ENCODE measurements at regions not wholly inside any gene's neighbourhood (a gene's known extent, or its start where the extent isn't known, plus 50 kb on each side); places are given as distances from the start of the nearest gene placed in this dataset.

DNA sequence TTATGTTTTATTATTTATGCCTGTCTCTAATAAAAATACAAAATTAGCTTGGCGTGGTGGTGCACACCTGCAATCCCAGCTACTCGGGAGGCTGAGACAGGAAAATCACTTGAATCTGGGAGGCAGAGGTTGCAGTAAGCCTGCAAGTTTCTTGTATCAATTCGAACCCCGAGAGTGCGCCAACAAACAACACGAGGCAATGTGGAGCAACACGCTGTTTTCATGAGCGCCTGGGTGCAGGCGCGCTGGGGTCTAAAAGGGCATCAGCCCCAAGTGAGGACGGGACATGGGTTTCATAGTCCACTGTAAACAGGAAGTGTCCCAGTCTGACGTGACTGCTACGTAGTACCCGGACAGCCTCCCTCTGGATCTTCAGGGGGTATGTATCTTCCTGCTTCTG lies 1634.6 kb upstream of the AGA start:
- DNase-seq (ENCODE audit: low spot score) = no peak
- intact Hi-C loops (cut with DNase I) = no loop called here

DNA sequence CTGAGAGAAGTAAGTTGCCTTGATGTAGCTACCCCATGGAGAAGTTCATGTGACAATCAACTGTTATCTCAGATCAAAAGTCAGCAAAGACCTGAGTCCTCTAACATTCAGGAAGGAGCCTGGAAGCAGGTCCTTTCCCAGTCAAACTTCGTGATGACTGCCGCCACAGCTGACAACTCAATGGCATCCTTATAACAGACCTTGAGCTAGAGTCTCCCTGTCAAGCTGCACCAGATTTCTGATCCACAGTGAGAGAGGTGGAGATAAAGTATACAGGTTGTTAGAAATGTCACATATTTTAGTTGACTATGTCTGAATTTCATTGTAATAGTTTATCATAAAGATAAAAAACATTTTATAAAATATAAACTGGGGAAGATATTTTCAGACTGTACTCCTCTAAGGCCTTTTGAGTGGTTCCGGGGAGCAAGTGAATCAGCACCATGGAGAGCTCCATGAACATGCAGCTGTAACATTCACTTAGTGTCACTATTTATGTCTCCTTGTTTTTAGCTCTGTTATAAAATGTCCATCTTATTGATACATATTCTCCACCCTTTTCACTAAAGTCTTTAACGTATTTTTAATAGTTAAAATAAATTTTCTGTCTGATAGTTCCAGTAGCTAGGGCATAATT lies 1653.5 kb upstream of the AGA start:
- intact Hi-C loops (cut with DNase I) = no loop called here

DNA sequence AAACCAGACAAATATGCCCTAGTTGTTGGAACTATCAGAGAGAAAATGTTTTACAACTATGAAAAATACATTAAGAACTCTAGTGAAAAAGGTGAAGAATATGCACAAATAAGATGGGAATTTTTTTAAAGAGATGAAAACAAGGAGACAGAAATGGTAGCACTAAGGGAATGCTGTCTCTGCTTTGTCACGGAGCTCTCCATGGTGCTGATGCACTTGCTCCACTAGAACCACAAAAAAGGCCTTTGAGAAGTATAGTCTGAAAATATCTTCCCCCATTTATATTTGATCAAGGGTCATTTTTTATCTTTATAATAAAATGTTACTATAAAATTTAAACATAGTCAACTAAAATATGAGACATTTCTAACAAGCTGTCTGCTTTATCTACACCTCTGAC lies 1655.5 kb upstream of the AGA start:
- intact Hi-C loops (cut with DNase I) = no loop called here
- DNase-seq (ENCODE audit: low spot score) = no peak

More for the DNA sequence above, 1653.5 kb upstream of the AGA start:
- DNase-seq (ENCODE audit: low spot score) = no peak

DNA sequence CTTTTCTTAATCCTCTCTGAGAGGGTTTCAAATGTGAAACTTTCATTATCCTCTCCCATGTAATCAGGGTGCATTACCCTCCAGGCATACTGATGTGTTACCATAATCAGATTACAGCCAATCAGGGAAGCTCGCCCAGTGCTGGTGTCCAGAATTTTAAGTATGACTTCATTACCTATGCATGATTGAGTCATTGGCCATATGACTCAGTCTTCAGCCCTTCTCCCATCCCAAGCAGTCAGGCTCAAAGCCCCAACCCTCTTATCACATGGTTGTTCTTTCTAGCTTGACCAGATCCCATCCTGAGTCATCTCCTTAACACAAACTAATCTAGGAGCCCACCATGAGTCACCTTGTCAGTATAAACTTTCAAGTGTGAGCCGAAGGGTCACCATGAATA lies 1668.1 kb upstream of the AGA start:
- no peak for DNase-seq (ENCODE audit: low spot score)
- intact Hi-C loops (cut with DNase I) = no loop called here

DNA sequence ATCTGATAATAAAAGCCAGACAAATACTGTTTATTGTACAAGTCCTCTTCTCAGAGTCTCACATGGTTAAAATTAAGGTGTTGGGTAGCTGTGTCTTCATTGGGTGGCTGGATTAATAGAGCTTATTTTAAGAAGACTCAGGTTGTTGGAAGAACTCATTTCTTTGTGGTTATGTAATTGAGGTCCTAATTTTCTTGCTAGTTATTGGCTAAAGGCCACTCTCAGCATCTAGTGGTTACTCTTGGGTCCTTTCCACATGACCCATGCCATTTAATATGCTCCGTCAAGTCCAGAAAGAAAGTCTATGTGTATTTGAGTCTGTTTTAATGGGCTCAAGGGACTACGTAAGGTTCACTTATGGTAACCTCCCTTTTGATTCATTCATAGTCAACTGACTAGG lies 1668.6 kb upstream of the AGA start:
- intact Hi-C loops (cut with DNase I) = no loop called here
- no peak for DNase-seq (ENCODE audit: low spot score)

DNA sequence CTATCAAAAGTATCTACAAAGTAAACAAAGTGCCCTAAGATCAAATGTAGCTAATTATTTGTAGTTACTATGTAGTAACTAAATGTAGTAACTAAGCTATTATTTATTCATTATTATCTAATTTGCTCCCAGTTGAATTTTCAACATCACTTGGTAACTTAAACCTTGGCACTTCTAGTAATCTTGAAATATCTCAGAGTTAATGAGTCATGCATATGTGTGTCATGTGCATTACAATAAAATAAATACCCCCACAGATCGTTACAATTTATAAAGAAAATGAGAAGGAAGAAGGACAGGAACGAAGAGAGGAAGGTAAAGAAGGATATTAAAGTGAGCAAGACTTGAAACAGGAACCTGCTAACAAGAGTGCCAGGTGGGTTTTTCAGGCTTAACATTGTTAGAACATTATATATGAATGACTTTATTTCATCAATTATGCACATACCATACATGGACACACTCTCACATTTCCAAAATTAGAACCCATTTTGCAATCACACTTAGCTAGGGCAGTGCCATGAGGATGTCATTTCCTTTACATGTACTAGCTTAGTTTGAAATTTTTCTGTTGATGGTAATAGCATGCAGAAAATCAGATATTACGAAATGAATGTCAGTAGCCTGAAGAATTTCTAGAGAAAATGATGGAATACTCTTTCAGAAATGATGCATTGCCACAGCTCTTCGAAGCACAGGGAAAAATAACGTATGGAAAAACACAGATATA lies 1670.4 kb upstream of the AGA start:
- no peak for DNase-seq (ENCODE audit: low spot score)
- intact Hi-C loops (cut with DNase I) = no loop called here

DNA sequence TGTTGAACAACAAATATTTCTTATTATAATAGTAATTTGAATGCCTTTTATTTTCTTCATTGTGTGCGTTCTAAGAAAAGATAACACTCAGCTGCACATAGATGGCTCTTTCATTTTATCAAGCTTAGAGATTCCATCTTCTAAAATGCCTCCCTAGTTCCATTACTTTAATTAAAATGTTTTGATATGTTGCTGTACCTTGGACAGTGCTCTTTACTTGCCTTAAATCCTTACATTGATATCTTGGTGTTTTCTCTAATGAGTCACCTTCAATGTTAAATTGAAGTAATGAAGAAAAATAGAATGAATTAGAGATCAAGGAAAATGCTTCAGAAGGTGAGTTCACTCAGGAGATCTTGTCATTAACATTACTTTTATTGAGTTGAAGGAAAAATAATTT lies 1672.4 kb upstream of the AGA start:
- intact Hi-C loops (cut with DNase I) = no loop called here
- DNase-seq (ENCODE audit: low spot score) = no peak

DNA sequence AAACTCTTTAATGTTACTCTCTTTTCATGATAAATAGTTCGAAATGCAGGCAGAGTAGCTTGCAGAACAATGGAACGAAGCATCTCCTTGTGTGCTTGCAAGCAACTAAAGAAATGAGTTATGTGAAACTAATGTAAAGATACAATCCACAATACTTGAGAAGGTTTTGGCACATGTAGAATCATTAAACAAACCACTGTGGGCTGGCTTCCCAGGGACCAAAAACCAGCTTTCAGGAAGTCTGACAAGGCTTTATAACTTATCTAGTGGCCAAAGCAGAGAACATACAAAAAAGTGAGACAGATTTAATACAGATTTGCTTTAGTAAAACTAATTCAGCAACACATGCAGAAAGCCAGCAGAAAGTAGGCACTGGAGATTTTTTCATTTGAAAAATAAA lies 1673.8 kb upstream of the AGA start:
- no peak for DNase-seq (ENCODE audit: low spot score)
- intact Hi-C loops (cut with DNase I) = no loop called here

- intact Hi-C loops (cut with DNase I) = no loop called here
- no peak for DNase-seq (ENCODE audit: low spot score)
These were observed 1674.3 kb upstream of the AGA start for GRCh38 chr4:179116581-179116980.

DNA sequence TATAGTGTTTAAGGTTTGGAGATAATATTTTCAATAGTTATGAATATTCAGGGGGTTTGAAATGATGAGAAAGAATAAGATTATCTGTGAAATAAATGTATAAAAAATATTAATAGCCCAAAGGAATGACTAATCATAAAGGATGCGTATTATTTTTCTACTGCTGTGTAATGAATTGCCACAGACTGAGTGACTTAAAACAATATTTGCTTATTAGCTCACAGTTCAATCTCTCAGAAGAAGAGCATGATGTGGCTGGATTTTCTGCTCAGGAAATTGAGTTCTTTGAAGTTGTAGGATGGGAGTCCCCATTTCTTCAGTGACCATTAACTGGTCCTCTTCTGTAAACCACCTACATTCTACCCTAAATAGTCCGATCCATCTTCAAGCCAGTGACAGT lies 1680.8 kb upstream of the AGA start:
- intact Hi-C loops (cut with DNase I) = no loop called here
- no peak for DNase-seq (ENCODE audit: low spot score)

DNA sequence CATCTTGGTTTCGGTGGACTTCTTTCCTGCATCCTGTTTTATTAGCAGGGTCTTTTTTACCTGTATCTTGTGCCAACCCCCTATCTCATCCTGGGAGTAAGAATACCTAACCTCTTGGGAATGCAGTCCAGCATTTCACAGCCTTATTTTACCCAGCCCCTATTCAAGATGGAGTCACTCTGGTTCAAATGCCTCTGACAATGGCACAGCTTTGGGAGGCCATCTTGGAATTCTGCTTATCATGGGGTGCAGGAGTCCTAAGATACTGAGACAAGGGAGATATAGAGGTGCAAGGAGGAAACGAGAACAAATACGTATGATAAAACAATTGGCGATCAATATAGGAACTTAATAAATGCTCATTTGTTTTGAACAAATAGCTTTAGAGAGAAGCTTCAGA lies 1682.2 kb upstream of the AGA start:
- intact Hi-C loops (cut with DNase I) = no loop called here
- no peak for DNase-seq (ENCODE audit: low spot score)

- intact Hi-C loops (cut with DNase I) = no loop called here
- DNase-seq (ENCODE audit: low spot score) = no peak
These were observed 1682.7 kb upstream of the AGA start for GRCh38 chr4:179124957-179125356.

DNA sequence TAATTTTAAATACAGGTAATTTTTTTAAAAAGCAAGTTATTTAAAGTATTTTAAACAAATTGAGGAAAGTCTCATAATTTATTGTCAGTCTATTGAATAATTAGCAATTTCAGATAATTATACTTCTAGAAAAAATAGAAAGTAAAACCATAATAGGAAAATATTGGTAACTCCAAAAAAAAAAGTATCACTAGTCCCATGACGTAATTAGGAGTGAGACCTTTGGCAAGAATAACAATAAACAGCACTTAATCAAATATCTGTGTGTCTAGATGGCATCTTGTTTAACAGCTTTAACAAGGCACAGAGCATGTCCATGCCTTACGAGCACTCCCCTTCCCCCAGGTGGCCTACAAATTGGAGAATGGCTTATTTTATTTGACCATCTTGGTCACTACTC lies 1683.6 kb upstream of the AGA start:
- no peak for DNase-seq (ENCODE audit: low spot score)
- intact Hi-C loops (cut with DNase I) = no loop called here

GRCh38 chr4:179128299-179128698 lies 1686.1 kb upstream of the AGA start:
- intact Hi-C loops (cut with DNase I) = no loop called here

GRCh38 chr4:179130122-179130714 lies 1688.0 kb upstream of the AGA start:
- DNase-seq (ENCODE audit: low spot score) = no peak
- intact Hi-C loops (cut with DNase I) = no loop called here

More at GRCh38 chr4:179128299-179128698, 1686.1 kb upstream of the AGA start:
- no peak for DNase-seq (ENCODE audit: low spot score)

GRCh38 chr4:179145746-179146525 lies 1703.7 kb upstream of the AGA start:
- DNase-seq (ENCODE audit: low spot score) = no peak
- intact Hi-C loops (cut with DNase I) = no loop called here

GRCh38 chr4:179151770-179152169 lies 1709.5 kb upstream of the AGA start:
- intact Hi-C loops (cut with DNase I) = no loop called here
- DNase-seq (ENCODE audit: low spot score) = no peak

- intact Hi-C loops (cut with DNase I) = no loop called here
These were observed 1720.9 kb upstream of the AGA start for GRCh38 chr4:179163147-179163546.

GRCh38 chr4:179164267-179164999 lies 1722.2 kb upstream of the AGA start:
- intact Hi-C loops (cut with DNase I) = no loop called here
- no peak for DNase-seq (ENCODE audit: low spot score)

More at GRCh38 chr4:179163147-179163546, 1720.9 kb upstream of the AGA start:
- no peak for DNase-seq (ENCODE audit: low spot score)

All from posterior vena cava (tissue), 2 donors.